Retinal pigment epithelial cell (primary cell): ENCODE measurements at regions not wholly inside any gene's neighbourhood (a gene's known extent, or its start where the extent isn't known, plus 50 kb on each side); places are given as distances from the start of the nearest gene placed in this dataset.
"Not testable (repeated sequence)": the region's sequence is repeated elsewhere in the genome, so short reads cannot be mapped to it uniquely, and the experiment has no call there.

ENCODE experiments used
- DNase-seq: peaks from one replicate; pipeline ENCODE4 v3.0.0-alpha.2; 2010; ENCODE audit warnings: low read depth
- H3K4me3 ChIP-seq: 2 replicates; pipeline ENCODE4 v1.5.1; 2011; ENCODE audit warnings: mild to moderate bottlenecking, low read length, control low read depth, moderate library complexity
- TF ChIP-seq, protein P1 (sequence below): conservative IDR thresholded peaks from 2 replicates; pipeline ENCODE4 v1.5.1; 2011; ENCODE audit warnings: low read depth, low read length, control low read depth, inconsistent platforms

DNA sequence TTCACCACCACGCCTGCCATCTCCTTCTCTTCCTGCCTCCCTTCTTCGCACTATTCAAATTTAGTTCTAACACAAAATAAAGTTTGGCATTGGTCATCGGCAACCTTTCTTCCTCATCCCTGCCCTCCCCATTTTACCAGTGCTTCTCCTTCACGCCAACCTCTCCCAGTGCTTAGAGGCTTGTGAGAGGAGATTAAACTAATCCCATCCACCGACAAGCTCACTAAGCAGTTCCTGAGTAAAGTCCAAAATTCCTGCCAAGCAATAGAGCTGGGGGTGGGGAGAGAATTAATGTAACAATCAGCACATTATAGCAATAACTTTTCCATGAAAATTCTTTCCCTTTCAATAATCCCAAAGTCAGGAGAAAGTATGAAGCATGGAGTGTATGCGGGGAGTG lies 157.4 kb upstream of the GMNC start:
- TF ChIP-seq, protein P1, sequence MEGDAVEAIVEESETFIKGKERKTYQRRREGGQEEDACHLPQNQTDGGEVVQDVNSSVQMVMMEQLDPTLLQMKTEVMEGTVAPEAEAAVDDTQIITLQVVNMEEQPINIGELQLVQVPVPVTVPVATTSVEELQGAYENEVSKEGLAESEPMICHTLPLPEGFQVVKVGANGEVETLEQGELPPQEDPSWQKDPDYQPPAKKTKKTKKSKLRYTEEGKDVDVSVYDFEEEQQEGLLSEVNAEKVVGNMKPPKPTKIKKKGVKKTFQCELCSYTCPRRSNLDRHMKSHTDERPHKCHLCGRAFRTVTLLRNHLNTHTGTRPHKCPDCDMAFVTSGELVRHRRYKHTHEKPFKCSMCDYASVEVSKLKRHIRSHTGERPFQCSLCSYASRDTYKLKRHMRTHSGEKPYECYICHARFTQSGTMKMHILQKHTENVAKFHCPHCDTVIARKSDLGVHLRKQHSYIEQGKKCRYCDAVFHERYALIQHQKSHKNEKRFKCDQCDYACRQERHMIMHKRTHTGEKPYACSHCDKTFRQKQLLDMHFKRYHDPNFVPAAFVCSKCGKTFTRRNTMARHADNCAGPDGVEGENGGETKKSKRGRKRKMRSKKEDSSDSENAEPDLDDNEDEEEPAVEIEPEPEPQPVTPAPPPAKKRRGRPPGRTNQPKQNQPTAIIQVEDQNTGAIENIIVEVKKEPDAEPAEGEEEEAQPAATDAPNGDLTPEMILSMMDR = no peak
- DNase-seq = peak; percentile 90
- no peak overlapping the region for H3K4me3 ChIP-seq

DNA sequence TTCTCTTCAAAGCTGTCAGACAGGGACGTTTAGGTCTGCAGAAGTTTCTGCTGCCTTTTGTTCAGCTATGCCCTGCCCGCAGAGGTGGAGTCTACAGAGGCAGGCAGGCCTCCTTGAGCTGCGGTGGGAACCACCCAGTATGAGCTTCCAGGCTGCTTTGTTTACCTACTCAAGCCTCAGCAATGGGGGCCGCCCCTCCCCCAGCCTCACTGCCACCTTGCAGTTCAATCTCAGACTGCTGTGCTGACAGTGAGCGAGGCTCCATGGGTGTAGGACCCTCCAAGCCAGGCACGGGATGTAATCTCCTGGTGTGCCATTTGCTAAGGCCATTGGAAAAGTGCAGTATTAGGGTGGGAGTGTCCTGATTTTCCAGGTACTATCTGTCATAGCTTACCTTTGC lies 153.5 kb upstream of the GMNC start:
- H3K4me3 ChIP-seq, DNase-seq: not testable (repeated sequence)

DNA sequence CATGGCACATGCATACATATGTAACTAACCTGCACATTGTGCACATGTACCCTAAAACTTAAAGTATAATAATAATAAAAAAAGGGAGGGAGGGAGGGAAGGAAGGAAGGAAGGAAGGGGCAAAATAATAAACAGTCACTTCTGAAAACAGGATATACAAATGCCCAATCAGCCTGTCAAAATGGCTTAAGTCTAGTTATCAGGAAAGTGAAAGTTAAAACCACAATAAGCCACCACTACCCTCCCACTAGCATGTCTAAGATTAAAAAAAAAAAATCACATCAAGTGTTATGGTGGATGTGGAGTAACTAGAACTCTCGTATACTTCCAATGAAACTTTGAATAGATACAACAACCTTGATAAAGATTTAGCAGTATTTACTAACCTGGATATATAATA lies 145.6 kb upstream of the GMNC start:
- TF ChIP-seq, protein P1 = no peak
- H3K4me3 ChIP-seq = no peak overlapping the region
- DNase-seq = no peak

DNA sequence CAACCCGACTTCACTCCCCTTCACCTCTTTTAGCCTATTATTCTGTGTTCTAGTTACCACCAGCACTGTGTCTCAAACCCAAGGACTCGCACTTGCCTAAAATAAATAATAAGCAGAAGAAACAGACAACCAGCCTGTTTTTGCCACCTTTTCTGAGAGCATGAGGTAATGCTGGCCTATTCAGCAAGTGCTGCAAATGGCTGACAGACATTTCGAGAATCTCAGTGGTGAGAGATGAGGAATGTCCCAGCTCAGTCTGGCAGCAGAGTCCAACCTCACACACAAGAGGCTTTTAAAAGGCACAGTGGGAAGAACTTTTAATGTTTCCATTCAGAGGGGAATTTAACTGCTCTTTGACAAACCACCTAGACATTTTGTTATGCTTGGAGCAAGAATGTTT lies 143.3 kb upstream of the GMNC start:
- DNase-seq = no peak
- no peak overlapping the region for H3K4me3 ChIP-seq
- TF ChIP-seq, protein P1 = no peak

DNA sequence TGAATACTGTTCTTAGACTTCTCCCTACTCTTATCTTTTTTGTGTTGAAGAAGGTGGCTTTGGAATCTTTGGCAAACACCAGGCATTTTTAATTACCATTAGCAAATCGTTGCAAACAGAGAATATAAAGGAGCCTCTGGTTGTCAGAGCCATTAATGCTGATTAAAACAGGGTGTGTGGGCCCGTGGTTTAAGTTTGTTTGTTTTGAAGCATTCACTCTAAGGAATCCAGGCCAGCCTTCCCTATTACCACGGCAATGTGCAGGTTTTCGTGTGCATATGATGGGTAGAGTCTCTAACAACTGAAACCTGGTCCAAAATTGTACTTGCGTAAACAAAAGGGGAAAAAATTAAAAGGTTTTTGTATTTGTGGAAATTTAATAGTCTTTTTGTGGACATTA lies 141.2 kb upstream of the GMNC start:
- TF ChIP-seq, protein P1 = no peak
- no peak for DNase-seq
- H3K4me3 ChIP-seq = no peak overlapping the region

DNA sequence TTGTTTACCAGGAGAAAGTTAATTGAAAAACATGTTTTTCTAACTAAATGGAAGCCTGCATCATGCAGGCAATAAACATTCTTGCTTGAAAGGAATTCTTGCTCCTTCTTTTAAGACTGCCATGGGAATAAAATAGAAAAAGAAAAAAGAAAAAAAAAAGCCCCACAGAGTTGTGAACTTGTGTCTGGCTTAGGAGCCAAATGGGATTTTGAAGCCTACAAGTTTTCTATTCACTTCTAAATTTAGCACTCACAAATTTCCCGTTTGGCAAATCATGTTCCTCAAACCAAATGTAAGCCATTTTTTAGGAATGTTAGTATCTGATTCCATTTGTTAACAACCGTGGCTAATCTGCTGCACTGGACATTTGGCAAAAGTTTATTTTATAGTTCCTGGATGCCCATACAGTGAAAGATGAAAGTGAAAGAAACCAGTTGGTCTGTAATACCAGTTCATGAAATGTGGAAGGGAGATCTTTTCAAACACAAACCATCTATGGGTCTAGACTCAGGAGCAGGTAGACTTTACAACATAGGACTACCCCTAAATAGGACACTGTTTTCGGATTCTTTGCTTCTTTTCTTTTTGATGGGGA lies 133.8 kb upstream of the GMNC start:
- no peak for DNase-seq
- TF ChIP-seq, protein P1 = no peak
- no peak overlapping the region for H3K4me3 ChIP-seq

DNA sequence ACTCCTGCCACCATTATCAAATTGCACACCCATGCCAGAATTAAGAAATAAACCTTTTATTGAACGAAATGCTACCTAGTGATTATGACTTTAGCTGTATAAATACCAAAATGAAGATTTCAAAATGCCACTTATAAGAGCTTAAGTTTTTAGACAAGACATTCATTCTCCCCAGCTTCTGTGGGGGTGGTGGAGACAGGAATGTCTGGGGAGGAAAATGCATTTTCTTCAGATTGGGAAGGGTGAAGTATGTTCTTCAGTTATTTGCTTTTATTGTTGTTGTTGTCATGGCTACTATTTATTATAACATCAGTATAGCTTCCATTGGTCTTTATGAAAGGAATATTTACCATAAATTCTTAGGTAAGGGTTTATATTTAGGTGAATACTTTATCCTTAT lies 132.7 kb upstream of the GMNC start:
- TF ChIP-seq, protein P1 = no peak
- no peak for DNase-seq
- H3K4me3 ChIP-seq = no peak overlapping the region

DNA sequence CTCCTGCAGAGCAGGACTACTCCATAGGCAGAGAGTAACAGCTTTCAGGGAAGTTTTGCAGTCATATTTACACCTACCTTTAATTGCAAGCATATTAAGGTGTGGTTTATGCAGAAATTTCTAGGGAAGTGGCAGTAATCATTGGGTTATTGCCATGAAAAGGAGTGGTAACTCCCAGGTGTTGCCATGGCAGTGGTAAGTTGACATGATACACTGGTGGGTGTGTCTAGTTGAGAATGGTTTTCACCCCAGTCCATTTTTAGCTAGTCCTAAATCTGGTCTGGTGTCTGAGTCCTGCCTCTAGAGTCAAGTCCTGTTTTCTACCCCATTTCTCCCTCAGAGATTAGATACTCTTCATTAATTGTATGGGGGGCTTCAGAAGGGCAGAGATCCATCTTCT lies 128.4 kb upstream of the GMNC start:
- no peak overlapping the region for H3K4me3 ChIP-seq
- no peak for DNase-seq
- TF ChIP-seq, protein P1 = no peak
